ENCODE measurements at regions not wholly inside any gene's neighbourhood (a gene's known extent, or its start where the extent isn't known, plus 50 kb on each side); places are given as distances from the start of the nearest gene placed in this dataset.

- no peaks in the 10 kb centered on the region for H3K9me1 ChIP-seq (ENCODE audit: control insufficient read depth, insufficient read depth, low read length)
- H3K9ac ChIP-seq (ENCODE audit: insufficient read depth in 1 of 2, low read depth in 2 of 2, low read length in 2 of 2), result no peak overlapping the region
- no peak overlapping the region for H3K4me3 ChIP-seq
- WGBS (ENCODE audit: insufficient coverage, low coverage, missing lambda C conversion rate), result 50% methylated on average over 12 of the region's 13 CpGs
- intact Hi-C loops (cut with micrococcal nuclease), result no loop called here
- no peaks in the 10 kb centered on the region for H3K79me2 ChIP-seq (ENCODE audit: control insufficient read depth, insufficient read depth, low read length)
- in situ Hi-C loops (cut with MboI), result no loop called here
- H3K36me3 ChIP-seq (ENCODE audit: control insufficient read depth, insufficient read depth, low read length), result no peaks in the 10 kb centered on the region
- ChIA-PET POLR2A (no interaction called here), CTCF (ENCODE audit: low intra/inter-chr PET ratio) (no interaction called here)
- no peak overlapping the region for H3K27ac ChIP-seq (ENCODE audit: extremely low read depth, low read depth, low read length)
- no peaks in the 10 kb centered on the region for H3K9me3 ChIP-seq (replicated peaks; ENCODE audit: control insufficient read depth, insufficient read depth, low read depth, low read length)
- no peak overlapping the region for H3K4me2 ChIP-seq (ENCODE audit: insufficient read depth, low read length)
- H2AFZ ChIP-seq (ENCODE audit: low read depth, low read length), result 0 out of 2 replicates have a peak overlapping the region, but pooled peaks have one; percentile 1
- no peaks in the 10 kb centered on the region for H4K20me1 ChIP-seq (replicated peaks; ENCODE audit: control insufficient read depth, insufficient read depth, low read length)
- H3K4me1 ChIP-seq (replicated peaks in 1 of 2; ENCODE audit: control insufficient read depth in 2 of 2, insufficient read depth in 2 of 2, low read length in 2 of 2), result peaks cover 10 to 36% of the 10 kb centered on the region in 2 experiments; a peak in 4 of 5 replicates
- peaks cover 0 to 4% of the 10 kb centered on the region in 2 experiments; a peak in 1 of 5 replicates for H3K27me3 ChIP-seq (ENCODE audit: control insufficient read depth in 2 of 2, insufficient read depth in 2 of 2, low read length in 2 of 2)
- ATAC-seq, result no peak
- BruUV-seq (replicated peaks), result no TSS peak
- DNase-seq (ENCODE audit: extremely low read depth in 1 of 4, low spot score in 3 of 4), result no peak
- FAIRE-seq, result peak; percentile 29
- TF ChIP-seq ZNF766 (CRISPR knock-in tag; conservative IDR thresholded peaks at IDR 0.05) (no peak), MAFF (IDR thresholded peaks at IDR 0.05; ENCODE audit: low read length) (no peak), ZSCAN32 (CRISPR knock-in tag; IDR thresholded peaks at IDR 0.05) (no peak), CBFB (CRISPR knock-in tag; IDR thresholded peaks at IDR 0.05) (no peak), SNIP1 (IDR thresholded peaks at IDR 0.05; ENCODE audit: low read depth) (no peak), USF2 (CRISPR knock-in tag; IDR thresholded peaks at IDR 0.05) (0 out of 2 replicates have a peak, but pooled peaks have one; percentile 39), BHLHE40 (IDR thresholded peaks at IDR 0.05; ENCODE audit: low read length) (no peak), ZNF764 (CRISPR knock-in tag; IDR thresholded peaks at IDR 0.05; ENCODE audit: low read depth) (no peak), ELF2 (CRISPR knock-in tag; IDR thresholded peaks at IDR 0.05) (no peak), SPI1 (IDR thresholded peaks at IDR 0.05; ENCODE audit: borderline replicate concordance, low read depth, low read length) (0 out of 2 replicates have a peak, but pooled peaks have one; percentile 6), DDX20 (tag; IDR thresholded peaks at IDR 0.05; ENCODE audit: low read depth) (0 out of 2 replicates have a peak, but pooled peaks have one; percentile 17), SNRNP70 (optimal IDR thresholded peaks at IDR 0.05; ENCODE audit: low read depth, low read length) (no peak), U2AF2 (optimal IDR thresholded peaks at IDR 0.05; ENCODE audit: low read depth, low read length) (no peak), TFAM (CRISPR knock-in tag; conservative IDR thresholded peaks at IDR 0.05) (no peak), ZMIZ1 (IDR thresholded peaks at IDR 0.05; ENCODE audit: low read depth in 2 of 2, low read length in 2 of 2) (no peak), BRCA1 (IDR thresholded peaks at IDR 0.05) (no peak), BRCA1 (CRISPR knock-in tag; IDR thresholded peaks at IDR 0.05) (no peak)
- TF ChIP-seq, protein P1, sequence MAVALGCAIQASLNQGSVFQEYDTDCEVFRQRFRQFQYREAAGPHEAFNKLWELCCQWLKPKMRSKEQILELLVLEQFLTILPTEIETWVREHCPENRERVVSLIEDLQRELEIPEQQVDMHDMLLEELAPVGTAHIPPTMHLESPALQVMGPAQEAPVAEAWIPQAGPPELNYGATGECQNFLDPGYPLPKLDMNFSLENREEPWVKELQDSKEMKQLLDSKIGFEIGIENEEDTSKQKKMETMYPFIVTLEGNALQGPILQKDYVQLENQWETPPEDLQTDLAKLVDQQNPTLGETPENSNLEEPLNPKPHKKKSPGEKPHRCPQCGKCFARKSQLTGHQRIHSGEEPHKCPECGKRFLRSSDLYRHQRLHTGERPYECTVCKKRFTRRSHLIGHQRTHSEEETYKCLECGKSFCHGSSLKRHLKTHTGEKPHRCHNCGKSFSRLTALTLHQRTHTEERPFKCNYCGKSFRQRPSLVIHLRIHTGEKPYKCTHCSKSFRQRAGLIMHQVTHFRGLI (CRISPR knock-in tag; IDR thresholded peaks at IDR 0.05), result no peak
These were observed 265.6 kb upstream of the SFSWAP start for GRCh38 chr12:131445184-131445774.
